DOHH2 (cell line): ENCODE measurements at regions not wholly inside any gene's neighbourhood (a gene's known extent, or its start where the extent isn't known, plus 50 kb on each side); places are given as distances from the start of the nearest gene placed in this dataset.

Experiments
- CTCF ChIP-seq: fragments of 200-600 bp; sonication (generic); IDR thresholded peaks from one replicate; pipeline ENCODE4 v1.5.1; 2014; ENCODE audit warnings: antibody characterized with exemption, mild to moderate bottlenecking, low read depth, low read length; ENCODE audit not compliant: poor library complexity, severe bottlenecking
- EZH2phosphoT487 ChIP-seq: fragments of 200-600 bp; sonication (generic); IDR thresholded peaks from 2 replicates; pipeline ENCODE4 v1.6.1; 2017; ENCODE audit warnings: borderline replicate concordance, mild to moderate bottlenecking, antibody characterized with exemption, low read length, moderate library complexity, mixed read lengths

DNA sequence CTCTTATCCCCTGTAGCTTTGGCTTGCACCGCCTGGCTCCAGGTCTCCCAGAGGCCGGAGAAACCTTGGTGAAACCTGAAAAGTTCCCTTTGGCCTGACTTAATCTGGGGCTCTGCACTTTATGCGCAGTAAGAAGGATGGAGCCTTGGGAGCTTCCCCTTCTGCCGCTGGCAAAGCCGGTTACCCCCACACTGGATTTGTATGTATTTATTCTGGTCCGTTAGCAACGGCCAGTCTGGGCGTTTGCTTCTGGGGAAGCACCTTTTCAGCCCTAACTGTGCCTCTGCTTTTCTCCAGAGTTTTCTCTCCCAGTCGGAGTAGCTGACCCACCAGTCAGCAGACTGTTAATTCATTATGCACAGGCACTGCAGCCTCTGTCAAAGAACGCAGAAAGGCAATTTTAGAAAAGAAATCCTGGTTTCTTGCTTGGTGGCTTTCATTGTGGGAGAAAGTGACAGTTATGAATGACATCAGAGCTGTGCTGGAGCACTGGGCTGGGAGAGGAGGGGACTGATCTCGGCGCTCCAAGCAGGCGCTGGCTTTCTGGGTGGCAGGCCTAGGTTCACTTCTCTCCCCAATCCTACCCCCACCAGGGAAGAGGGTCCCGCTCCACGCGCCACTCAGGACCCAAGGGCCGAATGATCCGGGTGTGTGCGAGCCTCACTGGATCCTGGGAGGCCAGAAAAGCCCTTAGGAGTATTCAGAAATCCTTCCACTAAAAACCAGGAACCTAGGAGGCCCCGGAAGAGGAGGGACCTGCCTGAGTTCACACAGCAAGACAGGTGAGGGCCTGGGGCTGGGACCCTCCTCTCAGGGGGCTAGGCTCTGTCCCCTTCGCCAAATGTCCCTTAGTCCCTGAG lies 70.2 kb downstream of the RTL6 start:
- no peak for TF ChIP-seq CTCF
- TF ChIP-seq EZH2phosphoT487: no peak
